HG03342 (cell line): ENCODE measurements at regions not wholly inside any gene's neighbourhood (a gene's known extent, or its start where the extent isn't known, plus 50 kb on each side); places are given as distances from the start of the nearest gene placed in this dataset.
"Not testable (repeated sequence)": the region's sequence is repeated elsewhere in the genome, so short reads cannot be mapped to it uniquely, and the experiment has no call there.

Experiments used
- ATAC-seq: cut with Tn5 transposase; IDR thresholded peaks from one replicate; pipeline ENCODE4 v1.9.1; 2021; ENCODE audit warnings: mild to moderate bottlenecking, moderate library complexity; ENCODE audit not compliant: unreplicated experiment

DNA sequence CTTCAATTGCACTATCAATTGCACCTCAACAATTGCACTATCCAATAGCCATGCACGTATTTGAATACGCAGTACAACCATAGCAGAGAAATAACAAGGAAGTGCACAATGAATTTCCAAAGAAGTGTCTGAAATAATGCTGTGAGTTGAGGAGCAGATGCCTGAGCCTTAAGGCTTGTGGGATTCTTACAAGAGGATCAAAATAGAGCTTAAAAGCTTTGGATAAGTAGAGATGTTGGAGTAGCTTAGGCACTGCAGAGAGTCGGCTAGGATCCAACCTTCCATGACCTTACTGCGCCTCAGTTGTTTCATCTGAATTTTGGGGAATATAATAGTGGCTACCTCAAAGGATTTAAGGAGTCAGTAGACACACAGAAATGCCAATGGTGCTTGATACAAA lies 196.1 kb upstream of the FLRT2 start:
- ATAC-seq: no peak

DNA sequence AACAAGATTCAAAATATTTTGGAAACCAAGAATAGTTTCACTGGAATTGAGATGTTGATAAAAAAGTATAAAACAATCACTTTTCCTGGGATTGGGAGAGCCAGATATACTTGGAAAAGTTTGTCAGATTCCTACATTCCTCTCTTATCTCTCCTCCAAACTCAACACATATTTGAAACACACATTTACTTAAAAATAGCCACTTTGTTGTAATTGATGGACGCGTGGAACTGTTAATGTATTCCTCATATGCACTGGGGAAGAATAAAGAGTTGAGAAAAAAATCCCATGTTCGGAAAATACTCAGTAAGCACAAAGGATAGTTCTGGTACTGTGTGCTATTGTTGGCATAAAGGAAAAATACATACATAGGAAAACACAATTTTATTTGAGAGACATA lies 195.6 kb upstream of the FLRT2 start:
- no peak for ATAC-seq

DNA sequence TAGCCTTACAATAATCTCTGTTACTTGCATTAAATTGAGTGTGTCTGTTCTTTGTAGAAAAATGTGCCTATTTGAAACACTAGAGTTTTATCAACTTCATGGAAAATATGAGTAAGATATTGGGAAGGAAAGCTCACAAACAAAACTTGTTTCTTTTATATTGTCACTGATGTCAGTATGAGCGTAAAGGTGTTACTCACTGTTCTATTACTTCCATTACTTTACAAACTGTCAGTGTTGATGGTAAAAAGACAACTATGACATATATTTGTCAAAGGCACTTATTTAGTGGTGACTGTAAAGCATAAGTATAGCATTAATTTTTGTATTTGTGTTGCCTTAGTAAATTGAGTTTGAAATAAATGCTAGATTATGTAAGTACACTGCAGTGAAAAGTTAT lies 193.7 kb upstream of the FLRT2 start:
- no peak for ATAC-seq

GRCh38 chr14:85336817-85337216 lies 193.1 kb upstream of the FLRT2 start:
- ATAC-seq: no peak

- ATAC-seq: no peak
Observed at GRCh38 chr14:85338895-85339294, 191.0 kb upstream of the FLRT2 start.

DNA sequence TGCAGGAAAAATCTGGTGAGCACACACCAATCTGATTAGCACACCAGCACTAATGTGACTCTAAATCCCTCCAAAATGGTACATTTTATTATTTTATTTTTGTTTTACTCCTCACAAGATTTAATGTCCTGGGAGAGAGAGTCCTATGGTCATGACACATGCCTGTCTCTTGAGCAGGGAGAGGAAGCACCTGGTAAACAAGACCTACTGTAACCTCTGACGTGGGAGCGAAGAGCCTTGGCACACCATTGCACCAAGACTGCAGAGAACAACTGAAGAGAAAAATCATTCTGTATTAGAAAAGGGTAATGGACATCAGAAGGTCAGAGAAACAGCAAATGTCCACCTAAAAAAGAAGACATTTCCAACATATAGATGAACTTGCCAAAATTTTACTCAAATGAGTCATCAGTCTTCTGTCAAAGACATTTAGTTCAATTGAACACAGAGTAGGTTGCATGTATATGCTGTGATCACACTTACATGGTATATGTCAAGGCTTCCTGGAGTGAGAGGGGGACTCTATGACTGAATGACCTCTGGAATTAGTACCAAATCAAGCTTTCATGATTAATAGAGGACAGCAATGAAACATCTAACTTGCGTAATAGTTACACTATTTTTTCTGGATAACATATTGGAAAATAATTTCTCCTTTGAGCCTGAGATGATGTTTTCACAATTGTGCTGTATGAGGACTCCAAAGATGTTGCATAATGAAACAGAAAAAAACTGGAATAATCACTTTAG lies 186.9 kb upstream of the FLRT2 start:
- no peak for ATAC-seq

DNA sequence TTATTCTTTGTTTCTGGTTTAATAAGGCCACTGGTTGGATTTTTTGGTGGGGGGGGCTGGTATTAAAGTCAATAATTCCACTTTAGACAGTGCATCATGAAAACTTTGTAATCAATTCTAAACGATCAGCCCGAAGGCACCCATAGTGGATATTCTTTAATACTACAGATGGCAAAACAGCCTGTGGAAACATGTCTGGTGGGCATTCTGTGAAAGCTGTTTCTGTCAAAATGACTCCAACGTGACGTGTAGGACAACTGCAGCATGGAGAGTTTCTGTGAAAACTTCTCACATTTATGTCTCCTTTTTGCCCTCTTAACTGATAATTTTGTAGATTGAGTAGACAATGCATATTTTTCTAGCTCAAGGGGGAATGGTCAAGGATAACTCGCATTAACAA lies 185.8 kb upstream of the FLRT2 start:
- no peak for ATAC-seq

DNA sequence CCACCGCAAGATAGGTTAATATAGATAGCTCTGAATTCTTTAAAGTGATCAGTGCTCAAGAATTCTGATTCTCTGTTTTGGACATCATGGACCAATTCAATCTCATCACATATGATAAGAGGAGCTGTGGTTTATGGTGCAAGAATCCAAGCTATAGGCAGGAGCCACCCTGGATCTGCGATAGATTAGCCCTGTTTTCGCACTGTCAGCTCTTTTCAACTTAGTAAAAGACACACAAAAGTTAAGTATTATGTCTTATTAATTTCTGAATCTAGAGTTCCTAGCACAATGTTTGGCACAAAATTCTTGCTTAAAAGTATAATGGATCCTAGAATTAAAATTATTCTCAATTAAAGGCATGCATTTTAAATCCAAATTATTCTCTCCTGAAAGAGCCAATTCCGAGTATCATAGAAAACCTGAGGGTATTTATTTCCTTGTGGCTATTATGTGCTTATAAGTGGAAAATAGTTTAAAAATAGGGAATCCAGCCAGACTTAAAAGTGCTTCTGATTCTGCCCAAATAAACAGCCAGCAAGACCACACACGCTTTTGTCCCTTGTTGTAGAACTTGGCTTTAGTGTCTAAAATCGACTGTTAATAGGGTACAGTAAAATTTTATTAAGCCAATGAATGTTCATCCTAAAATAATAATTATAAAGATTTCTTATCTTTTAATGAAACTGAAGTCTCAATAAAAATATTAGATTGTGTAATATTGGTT lies 184.9 kb upstream of the FLRT2 start:
- ATAC-seq: no peak

DNA sequence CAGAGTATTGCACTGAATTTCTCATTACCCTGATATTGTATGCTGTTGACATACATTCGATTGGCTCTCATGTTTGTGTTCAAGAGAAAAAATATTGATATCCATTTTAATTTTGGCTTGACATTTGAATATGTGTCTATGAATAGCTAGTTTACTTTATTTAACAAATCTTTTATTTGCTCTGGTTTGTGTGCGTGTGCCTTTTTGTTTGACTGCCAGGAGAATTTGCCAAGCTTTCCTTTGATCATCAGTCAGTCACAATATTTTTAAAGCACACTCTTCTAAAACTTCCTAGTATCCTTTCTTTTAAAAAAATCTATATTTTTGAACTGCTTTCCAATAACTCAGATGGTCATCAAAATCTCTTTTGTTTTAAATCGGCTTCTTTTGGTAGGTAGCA lies 179.3 kb upstream of the FLRT2 start:
- no peak for ATAC-seq

DNA sequence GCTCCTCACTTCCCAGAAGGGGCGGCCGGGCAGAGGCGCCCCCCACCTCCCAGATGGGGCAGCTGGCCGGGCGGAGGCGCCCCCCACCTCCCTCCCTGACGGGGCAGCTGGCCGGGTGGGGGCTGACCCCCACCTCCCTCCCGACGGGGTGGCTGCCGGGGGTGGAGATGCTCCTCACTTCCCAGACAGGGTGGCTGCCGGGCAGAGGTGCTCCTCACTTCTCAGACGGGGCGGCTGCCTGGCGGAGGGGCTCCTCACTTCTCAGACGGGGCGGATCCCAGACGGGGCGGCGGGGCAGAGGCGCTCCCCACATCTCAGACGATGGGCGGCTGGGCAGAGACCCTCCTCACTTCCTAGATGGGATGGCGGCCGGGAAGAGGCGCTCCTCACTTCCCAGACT lies 177.4 kb upstream of the FLRT2 start:
- ATAC-seq: not testable (repeated sequence)

DNA sequence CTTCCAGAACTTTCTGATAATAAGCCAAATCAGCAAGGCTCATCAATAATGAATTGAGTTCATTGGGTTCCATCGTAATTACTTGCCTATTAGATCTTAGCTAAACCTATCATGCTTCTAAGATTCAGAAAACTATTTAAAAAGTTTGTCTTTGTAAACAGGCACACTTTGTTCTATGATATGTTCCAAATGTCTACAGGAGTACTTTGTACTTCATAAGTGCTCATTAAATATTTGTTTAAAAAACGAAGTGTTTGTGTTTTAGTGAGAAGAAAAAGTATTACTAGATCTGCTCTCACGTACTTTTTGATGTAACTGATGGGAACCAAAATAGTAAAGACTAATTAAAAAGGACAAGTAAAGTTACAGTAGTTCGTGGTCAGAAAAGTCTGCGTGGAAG lies 172.8 kb upstream of the FLRT2 start:
- ATAC-seq: no peak

DNA sequence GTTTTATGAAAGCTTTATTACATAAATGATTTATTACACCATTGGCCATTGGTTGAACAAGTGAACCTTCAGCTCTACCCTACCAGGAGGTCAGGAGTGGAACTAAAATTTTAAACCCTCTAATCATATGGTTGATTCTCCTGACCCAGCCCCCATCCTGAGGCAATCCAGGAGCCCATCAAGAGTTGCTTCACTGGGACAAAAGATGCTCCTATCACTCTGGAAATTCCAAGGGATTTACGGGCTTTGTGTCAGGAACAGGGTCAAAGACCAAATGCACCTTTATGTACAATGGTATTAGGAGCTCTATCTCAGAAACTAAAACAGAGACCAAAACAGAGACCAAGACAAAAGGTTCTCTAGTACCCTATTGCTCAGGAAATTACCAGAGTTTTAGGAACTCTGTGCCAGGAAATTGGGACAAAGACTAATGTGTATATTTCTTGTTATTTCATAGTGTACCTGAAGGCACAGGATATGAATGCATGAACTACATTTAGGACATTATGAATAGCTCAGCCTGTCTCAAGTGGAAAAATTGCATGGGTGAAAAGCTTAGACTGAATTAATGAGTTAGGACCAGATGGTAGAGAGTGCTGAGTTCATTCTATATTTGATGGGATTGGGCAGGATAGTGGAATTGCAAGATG lies 171.7 kb upstream of the FLRT2 start:
- ATAC-seq: no peak

DNA sequence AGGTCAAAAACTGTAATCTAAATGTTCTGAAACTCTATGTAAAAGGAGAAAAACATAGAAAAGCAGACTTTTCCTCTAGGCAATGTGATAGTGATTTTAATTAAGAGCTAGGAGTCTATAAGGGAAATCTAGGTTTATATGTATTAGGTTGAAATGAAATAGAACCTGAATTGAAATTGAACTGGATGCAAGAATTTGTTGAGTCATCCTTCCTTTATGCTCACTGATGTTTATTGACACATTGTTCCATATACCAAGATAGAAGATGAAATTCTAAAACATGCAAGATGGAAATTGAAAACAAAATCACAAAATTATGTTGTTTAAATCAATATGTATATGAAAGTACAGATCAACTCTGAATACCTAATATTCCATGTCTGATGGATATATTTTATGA lies 170.4 kb upstream of the FLRT2 start:
- ATAC-seq: no peak

- no peak for ATAC-seq
Observed at GRCh38 chr14:85363358-85363757, 166.6 kb upstream of the FLRT2 start.

GRCh38 chr14:85366226-85366625 lies 163.7 kb upstream of the FLRT2 start:
- no peak for ATAC-seq

- no peak for ATAC-seq
Observed at GRCh38 chr14:85380881-85381280, 149.1 kb upstream of the FLRT2 start.

DNA sequence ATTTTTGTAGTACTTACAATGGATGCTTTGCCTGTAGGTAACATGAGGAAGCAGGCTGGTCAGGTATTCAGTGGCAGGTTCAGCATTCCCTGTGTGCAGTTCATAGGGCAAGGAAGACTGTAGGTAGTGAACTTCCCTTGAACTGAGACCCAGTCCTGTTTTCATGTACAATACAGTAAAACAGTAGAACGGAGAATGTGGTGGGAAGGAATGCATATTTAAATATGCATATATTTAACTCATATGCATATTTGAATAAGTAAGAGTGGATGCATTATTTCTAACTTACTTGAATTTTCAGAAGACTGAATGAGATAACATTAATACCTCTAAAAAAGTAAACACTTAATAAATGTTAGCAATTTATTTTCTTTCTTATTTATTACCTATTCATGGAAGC lies 147.6 kb upstream of the FLRT2 start:
- ATAC-seq: no peak

- ATAC-seq: no peak
Observed at GRCh38 chr14:85387181-85387580, 142.8 kb upstream of the FLRT2 start.

- ATAC-seq: no peak
Observed at GRCh38 chr14:85390236-85390635, 139.7 kb upstream of the FLRT2 start.

DNA sequence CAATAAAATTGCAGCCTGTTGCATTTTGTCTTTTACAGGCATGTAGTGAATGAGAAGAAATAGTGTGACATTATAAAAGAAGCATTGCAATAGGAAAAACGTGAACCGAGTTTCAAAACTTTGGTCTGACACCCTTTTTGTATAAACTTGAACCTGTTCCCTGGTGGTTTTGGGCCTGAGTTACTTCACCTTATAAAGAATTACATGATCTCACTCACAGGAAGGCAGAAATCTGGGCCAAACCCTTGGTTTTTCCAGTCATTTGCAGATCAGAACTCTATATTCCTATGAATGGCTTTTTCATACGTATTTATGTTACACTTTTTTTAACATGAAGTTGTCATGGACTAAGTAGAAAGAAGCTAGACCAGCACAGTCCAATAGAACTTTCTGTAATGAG lies 138.5 kb upstream of the FLRT2 start:
- no peak for ATAC-seq

- no peak for ATAC-seq
Observed at GRCh38 chr14:85391892-85392291, 138.1 kb upstream of the FLRT2 start.

DNA sequence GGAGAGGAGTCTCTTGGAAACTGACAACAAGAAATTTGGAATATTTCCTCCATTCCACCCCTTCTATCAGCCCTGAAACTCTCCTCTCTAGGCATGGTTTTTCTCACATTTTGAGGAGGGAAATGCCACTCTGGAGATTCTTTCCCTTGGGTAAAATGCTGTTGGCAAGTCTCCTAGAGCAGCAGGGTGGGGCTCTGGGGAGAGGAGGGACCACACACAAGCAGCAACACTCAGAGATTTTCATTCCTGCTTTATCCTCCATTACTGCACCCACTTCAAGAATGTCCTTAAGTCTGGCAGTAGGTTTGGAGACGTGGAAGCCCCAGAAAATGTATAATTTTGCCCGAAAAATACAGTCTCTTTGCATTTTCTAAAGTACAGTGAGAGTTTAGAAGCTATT lies 130.8 kb upstream of the FLRT2 start:
- no peak for ATAC-seq
